Non-pigmented ciliary epithelial cell (primary cell): ENCODE measurements at regions not wholly inside any gene's neighbourhood (a gene's known extent, or its start where the extent isn't known, plus 50 kb on each side); places are given as distances from the start of the nearest gene placed in this dataset.

Experiments used
- DNase-seq: peaks from one replicate; pipeline ENCODE4 v3.0.0-alpha.2; 2010; ENCODE audit warnings: low read depth

DNA sequence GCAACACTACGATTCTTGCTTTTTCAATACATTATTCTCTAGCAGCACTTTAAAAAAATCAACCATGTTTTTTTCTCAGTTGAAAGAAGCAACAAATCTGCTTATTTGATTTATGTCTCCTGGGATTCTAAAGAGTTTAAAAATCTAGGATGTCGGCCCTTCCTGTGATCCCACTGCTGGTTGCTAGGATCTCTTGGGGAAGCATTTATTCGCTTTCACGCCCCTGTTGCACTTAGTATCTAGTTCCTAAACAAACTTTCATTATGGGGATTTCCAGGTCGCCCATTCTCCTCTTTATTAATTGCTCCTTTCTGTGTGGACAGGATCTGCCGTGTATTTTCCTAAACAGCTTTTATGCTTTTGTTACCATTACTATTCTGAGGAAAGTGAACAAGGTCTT is 313.5 kb downstream of the AGTPBP1 start:
- DNase-seq: no peak

DNA sequence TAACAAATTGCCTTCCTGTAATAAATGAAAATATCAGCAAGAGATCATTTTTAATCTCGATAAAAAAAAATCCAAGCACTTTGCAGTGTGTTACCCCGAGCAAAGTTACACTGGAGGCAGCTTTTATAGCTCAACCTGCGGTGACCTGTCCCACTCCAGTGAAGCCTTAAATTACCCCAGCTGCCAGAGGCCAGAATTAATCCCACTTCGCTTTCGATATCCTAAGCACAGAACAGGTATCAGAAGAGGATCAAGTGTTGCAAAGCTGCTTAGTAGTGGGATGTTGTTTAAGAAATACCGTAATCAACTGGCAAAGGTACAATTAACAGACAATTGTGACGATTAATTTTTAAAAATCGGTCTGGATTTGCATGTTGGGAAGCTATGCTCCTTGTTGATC is 314.0 kb downstream of the AGTPBP1 start:
- DNase-seq: no peak

DNA sequence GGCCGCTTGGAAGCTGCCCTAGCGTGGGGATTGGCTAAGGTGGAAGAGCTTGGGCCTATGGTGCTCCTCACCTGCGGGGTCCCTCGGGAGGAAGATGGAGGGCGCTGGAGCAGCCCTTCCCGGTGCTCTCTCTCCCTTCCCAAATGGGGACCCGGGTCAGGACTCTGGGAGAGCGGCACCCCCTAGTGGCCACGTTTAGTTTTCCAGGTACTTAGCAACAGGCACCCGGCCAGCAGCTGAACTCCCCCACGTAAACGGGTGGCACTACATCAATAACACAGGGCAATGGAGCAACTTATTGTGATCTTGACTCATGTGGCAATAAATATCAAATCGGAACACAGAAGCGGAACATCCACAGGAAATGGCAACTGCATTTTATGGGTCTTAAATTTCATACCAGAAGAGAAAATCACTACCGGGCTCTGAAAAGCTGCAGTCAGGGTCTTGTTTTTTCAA is 316.6 kb downstream of the AGTPBP1 start:
- DNase-seq: no peak

DNA sequence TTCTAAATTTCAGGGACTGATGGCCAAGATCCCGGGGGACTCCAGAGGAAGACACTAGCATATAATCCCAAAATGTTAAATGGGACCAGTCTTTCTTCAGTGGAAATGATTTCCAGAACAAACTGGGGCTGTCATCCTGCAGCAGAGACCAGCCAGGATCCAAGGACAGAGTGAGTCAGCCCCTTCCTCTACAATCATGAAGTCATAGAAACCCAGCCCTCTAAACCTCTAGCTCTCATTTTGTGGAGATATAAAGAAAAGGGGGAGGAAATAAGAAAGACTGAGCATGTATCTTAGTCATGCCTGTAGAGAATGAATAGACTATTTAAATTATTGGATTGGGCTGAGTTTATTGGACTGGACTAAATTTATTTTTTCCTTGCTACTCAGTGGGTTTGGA is 318.3 kb downstream of the AGTPBP1 start:
- no peak for DNase-seq

DNA sequence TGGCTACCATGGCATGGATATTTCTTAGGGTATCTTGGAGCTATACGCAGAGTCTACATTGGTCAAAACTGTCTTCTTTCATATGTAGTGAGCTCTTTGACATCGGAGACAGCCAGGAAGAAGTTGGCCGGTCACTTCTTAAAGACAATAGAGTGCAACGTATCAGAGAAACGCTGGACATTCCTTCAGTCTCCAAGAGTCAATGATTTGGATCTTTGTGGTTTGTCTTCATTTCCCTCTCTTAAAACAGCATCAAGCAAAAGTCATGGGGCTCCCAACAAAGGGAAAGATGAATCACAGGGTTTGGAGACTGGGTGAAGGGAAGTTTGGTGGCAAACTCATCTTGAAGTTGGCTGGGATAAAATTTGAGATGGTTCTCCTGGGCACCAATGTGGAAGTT is 320.1 kb downstream of the AGTPBP1 start:
- DNase-seq: no peak

DNA sequence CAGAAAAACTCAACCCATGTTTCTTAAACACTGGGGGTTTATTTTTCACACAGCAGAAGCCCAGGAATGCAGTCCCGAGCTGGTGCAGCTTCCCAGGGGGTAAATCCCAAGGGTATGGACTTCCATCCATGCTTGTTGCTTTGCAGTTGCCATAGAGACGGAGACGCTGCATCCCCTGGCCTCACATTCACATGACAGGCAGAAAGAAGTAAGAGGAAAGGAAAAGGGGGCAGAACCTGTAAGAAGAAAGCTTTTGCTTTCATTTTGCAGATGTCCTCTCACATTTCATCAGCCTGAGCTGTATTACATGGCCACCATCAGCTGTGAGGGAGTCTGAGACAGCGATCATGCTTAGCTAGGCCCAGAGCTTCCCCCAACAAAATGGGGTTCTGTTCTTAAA is 321.0 kb downstream of the AGTPBP1 start:
- DNase-seq: no peak

DNA sequence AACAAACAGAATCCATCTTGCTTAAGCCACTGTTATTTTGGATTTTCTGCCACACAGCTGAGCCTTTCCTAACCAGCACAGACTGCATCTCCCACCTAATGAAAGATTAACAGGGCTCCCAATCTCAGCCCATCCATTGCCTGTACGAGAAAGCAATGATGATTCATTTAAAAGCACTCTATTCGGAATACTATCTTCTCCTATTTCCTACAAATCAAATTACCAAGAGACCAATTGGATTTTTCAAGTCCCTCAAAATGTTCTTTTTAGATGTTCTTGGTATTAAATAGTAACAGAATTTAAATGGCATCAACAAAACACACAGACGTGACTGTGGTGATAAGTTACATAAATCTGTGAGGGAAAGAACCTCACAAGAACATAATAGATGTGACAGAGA is 324.1 kb downstream of the AGTPBP1 start:
- no peak for DNase-seq

DNA sequence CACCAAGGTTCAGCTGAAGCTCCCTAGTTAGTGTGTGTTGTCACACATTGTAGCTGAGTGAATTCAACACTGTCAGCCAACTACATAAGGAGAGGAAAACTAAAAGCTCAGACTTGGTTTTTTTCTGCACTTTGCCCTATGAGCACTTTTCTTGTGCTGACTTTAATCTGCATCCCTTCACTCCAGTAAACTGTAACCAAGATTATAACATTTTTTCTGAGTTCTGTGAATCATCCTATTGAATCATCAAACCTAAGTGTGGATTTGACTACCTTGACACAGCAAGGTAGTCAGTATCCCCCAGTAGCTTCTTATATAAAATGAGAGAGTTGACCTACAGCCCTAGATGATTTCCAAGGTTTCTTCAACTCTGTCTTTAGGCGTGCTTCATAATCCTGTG is 325.0 kb downstream of the AGTPBP1 start:
- no peak for DNase-seq

DNA sequence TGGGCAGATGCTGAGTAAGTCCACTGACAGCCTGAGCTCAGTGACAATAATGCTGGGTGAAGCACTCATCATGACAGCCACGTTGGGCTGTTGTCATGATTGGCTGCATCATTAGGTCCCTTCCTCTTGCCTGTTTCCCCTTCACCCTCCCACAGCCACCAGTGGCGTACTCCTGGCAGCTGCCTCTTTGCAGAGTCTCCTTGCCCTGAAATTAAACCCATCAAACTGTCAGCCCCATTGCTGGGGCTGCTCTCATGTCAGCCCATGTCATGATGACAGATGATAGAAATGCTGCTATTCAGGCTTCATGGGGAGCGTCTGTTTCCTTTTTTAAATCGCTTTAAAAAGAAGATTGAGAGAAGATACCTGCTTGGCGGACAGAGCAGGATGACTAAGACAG is 327.4 kb downstream of the AGTPBP1 start:
- no peak for DNase-seq

DNA sequence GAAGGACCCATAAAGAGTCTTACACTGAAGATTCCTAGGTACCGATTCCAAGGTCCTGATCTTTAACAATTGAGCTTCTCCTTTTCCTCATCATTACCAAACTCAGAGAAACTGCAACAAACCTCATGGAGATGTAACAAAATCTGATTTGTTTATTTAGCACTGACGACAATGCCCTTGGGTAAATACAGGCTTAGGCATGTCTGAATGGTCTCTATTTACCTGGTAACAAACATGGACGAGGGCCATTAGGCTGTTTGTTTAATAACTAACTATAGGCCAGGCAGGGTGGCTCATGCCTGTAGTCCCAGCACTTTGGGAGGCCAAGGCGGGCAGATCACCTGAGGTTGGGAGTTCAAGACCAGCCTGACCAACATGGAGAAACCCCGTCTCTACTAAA is 333.3 kb downstream of the AGTPBP1 start:
- DNase-seq: no peak

DNA sequence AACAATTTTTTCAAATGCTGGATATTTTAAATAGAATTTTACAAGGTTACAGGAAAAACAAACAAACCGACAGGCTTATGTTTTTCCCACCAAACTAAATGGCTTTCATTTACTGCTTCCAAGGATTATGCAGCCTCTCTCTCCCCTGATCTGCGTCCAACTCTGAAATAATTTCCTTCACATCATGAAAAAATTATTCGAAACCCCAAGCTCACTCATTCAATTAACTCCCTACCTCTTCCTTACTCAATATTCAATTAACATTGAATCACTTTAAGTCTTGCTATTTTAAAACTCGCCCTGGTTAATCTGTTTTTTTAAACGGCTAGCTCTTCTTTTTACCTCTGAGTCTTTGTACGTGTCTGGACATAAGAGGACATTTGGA is 336.2 kb downstream of the AGTPBP1 start:
- no peak for DNase-seq

DNA sequence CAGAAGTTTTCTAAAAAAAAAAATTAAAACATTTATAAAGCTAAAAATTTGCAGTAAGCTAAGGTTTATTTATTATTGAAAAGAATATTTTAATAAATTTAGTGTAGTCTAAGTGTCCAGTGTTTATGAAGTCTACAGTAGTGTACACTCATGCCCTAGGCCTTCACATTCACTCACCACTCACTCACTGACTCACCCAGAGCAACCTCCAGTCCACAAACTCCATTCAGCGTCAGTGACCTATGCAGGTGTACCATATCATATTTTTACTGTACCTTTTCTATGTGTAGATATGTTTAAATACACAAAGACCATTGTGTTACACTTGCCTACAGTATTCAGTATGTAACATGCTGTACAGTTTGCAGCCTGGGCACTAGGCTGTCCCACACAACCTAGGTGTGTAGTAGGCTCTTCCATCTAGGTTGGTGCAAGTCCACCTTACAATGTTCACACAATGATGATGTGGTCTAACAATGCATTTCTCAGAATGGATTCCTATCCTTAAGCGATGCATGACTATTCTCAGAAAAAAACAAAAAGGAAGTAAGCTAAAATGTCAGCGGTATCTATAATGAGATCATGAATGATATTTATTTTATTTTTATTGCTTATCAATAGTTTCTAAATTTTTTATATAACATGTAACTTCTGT is 336.7 kb downstream of the AGTPBP1 start:
- no peak for DNase-seq

DNA sequence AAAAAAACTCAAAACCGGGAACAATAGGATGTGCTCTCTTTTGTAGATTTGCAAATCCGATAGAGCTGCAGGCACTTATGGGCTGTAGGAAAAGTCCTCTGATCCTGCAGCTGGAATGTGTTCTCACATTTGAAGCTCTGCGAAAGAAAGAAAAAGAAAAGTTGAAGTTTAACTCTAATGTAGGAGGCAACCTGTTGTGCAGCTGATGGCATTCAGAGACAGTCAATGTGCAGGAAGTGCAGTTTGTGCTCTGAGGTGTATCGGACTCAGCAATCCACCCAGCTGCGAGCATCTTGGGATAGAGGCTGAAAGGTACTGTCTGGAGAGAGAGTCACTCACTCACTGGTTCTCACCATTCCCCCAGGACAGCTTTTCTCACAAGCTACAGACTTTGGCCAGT is 339.2 kb downstream of the AGTPBP1 start:
- no peak for DNase-seq

DNA sequence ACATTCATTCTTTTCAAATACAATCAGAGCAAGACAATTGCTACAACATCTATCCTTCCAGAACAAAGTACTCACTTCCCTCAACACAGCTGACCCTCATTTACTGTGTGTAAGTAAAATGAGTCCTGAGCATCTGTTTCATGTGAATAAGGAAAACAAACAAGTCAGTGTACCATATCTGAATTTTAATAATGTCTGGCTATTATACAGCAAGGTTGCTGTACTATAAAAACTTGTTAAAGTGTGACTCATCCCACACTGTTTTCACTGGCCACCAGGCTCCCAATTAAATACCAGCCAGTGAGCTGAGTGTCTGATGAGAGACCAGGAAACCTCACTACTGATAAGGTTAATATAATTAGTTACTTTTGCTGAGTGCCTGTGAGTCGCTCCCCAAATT is 339.8 kb downstream of the AGTPBP1 start:
- DNase-seq: no peak

DNA sequence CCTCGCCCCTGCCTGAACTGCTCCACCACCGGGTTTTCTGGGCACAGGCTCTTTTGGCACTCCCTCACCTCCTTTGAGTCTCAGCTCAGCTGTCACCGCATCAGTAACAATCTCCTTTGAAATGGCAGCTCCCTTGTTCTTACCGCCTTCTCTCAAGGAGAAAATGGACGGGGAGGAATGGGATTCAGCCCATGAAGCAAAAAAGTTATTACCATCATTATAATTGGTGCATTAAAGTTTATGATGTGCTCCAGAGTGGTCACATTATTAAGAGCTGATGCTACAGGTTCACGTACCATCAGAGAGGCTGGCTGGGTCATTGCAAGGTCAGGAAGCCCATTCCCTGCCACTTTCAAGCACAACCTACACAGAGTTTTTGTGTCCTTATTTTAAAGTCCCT is 344.7 kb downstream of the AGTPBP1 start:
- no peak for DNase-seq

DNA sequence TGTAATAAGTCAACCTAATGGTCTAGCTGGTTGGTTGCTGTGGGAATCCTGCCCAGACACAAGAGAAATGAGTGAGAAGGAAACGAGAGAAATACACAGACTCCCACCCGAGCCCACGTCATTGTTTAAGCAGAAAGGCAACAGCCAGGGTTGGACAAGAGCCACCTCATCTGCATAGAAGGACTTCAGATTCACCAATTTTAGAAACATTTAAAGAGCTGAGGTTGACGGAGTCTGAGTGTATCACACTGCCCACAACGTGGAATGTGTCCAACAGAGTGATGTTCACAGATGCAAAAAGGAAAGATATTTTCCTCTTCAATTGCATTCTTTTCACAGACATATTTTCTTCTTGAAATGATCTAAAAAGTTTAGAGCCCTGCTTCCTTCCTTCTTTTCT is 349.5 kb downstream of the AGTPBP1 start:
- DNase-seq: no peak

DNA sequence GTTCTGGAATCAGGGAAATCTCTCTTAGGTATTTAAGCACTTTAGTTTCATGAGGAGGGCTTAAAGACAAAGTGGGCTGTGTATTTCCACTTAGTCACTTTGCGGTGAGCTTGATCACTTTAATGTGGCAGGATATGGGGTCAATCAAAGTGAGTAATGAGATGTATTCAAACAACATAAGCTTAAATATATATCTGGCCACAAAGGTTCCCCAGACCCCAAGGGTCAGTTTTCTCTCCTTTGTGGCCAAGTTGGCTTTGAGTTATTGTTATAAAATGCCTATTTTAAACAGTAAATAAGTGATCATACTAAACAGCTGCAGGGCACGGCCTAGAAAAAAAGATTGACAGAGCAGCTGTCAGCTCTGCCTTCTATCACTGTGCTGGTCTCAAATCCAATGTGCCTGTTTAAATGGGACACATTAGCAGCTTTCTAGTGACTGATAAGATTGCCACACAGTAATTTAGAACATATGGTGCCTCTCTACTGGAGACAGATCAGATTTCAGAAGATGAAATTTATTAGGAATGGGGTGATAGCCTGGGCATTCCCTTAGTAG is 363.9 kb downstream of the AGTPBP1 start:
- peak; percentile 4 for DNase-seq

DNA sequence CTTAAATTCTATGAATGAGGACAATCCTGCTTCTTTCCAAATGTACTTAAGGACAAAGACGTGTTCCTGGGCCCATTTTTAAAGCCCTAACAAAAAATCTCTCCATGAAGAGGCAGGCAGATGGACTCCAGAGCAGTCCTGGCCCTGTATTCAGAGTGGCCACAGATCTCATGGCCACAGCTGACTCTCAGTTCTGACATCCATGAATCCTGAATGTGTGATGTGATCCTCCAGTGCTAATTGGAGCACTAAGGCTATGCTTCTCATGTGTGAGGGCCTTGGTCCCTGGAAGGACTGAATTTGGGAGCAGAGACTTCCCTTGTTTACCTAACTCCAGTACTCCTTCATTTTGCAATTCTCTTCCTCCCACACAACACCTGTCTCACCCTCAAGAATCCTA is 373.0 kb downstream of the AGTPBP1 start:
- no peak for DNase-seq

DNA sequence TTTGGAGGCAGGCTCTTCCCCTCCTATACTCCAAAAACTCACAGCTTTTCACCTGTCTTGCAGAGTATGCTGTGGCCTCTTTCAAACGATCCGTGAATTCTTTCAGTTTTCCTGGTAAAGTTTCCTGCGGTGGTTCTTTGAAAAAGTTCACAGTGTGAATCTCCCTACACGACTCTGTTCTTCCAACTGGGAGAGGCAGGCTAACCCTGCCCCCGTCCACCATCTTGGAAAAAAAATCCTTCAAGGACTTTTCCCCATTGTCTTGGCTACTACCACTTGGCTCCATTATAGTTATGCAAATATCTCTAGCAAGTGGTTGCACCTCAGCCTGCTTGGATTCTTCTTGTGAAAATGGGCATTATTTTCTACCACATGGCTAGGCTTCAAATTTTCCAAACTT is 382.6 kb downstream of the AGTPBP1 start:
- no peak for DNase-seq

DNA sequence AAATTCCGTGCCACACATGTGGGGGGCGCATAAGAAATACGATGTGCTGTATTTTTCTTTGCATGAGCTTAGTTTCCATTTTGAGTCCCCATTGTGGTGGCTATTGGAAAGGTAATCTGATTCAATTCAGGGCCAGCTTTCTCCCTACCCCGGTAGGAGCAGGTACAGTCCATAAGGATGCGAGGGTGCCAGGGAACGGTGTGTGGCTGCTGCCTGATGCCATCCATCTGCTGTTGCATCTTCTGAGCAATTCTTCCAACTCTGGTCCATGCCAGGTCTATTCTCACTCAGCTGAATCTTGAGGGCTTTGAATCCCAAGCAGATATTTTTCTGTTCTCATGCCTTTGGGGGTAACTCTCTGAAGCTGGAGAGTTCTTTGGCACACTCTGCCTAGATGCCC is 392.7 kb downstream of the AGTPBP1 start:
- DNase-seq: no peak

DNA sequence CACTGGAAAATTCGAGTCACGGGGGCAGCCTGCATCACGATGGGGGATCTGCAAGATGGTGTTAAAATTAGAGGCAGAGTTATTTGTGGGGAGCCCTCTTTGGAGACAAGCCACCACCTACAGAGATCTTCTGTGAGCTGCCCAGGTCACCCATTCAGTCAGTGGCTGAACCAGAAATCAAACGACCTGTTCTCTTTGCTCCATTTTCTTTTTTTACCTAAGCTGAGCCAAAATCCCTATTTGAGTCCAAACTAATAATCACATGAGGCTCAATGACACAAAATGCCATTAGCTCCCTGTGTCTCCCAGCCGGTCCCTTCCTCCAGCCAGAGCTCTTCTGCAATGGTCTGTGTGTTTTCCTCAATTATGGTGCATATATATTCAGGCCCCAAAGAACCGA is 394.2 kb downstream of the AGTPBP1 start:
- DNase-seq: no peak

DNA sequence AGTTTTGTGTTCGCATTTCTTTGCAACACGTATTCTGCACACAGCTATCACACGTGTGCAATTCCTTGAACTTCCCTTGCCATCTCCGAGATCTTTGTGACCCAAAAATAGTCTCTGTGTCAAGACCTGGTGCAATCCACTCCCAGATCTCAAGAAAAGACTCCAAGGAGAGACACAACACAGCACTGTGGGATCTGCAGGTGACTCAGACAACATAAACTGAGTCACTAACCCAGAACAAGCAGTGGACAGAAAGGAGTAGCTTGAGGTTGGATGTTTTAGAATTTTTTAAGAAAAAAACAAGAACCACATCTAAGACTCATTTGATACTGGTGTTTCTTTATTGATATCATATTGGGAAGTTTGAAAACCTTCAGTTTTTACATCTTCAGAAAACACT is 396.9 kb downstream of the AGTPBP1 start:
- no peak for DNase-seq

DNA sequence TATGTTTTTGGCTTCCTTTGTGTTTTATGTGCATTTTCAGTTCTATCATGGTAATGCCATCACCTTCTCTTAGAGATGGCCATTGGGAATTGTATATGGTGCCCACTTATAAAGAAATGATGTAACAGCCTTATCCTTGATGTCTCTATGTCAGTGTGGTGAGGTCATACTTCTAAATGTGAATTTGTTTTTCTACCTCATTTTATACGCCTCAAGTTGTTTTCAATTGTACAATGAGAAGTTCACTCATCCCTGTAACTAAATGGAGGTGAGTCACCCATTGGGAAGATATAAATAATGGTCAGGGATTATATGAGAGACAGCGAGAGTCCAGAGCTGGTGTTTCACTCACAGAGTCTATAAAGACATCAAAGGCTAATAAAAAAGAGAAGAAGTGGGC is 402.4 kb downstream of the AGTPBP1 start:
- no peak for DNase-seq

DNA sequence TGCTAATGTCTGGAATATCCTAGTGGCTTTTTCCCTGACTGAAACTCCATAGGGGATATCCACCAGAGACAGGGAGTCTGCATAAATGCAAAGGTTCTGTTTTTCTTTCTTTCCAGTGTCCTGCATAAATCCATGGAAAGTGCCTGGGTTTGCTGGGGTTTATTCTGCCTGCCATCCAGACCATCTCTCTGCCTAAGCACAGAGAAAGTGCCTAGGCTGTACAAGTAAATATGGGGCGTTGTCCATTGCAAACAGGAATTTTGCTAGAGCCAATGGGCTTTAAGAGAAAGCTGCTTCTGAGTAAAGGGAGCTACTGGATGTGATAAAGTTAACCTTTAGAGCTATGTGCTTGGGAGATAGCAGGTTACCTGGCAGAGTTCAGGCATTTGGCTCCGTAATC is 407.5 kb downstream of the AGTPBP1 start:
- no peak for DNase-seq

DNA sequence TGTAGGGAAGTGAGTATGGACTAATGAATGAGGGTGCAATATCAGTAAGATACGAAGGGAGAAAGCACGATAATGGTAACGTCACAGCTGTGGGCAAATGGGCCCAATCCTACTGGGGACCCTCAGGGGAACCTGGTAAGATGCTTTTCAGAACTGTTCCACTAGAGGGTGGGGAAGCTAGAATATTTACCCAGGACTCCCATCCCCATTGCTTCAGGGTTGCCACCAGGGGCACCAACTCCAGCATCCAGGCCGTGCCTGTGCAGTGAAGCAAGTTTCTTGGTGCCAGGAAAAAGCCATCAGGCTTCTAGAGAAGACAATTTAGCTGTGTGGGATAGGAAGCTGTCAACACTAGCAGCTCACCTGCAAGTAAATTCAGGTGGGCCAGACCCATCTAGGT is 409.3 kb downstream of the AGTPBP1 start:
- no peak for DNase-seq
